SU-DHL-6 (cell line): ENCODE measurements at regions not wholly inside any gene's neighbourhood (a gene's known extent, or its start where the extent isn't known, plus 50 kb on each side); places are given as distances from the start of the nearest gene placed in this dataset.
"Not testable (repeated sequence)": the region's sequence is repeated elsewhere in the genome, so short reads cannot be mapped to it uniquely, and the experiment has no call there.

Experiments
- H2AFZ ChIP-seq: fragments of 200-600 bp; sonication (generic); 2 replicates; pipeline ENCODE4 v1.6.1; 2014; ENCODE audit warnings: low read depth, mild to moderate bottlenecking, moderate library complexity, mixed read lengths, antibody characterized with exemption, low read length; ENCODE audit not compliant: severe bottlenecking
- H3F3A ChIP-seq: fragments of 200-600 bp; shearing (Covaris generic); 2 replicates; pipeline ENCODE4 v1.6.0; 2016; ENCODE audit warnings: antibody characterized with exemption, mild to moderate bottlenecking; ENCODE audit not compliant: insufficient read depth
- H3K27ac ChIP-seq: fragments of 200-600 bp; sonication (generic); 2 replicates; pipeline ENCODE4 v1.5.1; 2016; ENCODE audit warnings: low read depth, mild to moderate bottlenecking, low read length, moderate library complexity, mixed read lengths
- H3K27me3 ChIP-seq: fragments of 200-600 bp; sonication (generic), shearing (Covaris generic); 2 replicates; pipeline ENCODE4 v1.6.0; 2014; ENCODE audit warnings: mild to moderate bottlenecking, low read length
- H3K36me3 ChIP-seq: fragments of 200-600 bp; sonication (generic); 2 replicates; pipeline ENCODE4 v1.6.1; 2014; ENCODE audit warnings: mild to moderate bottlenecking, low read length, mixed read lengths
- H3K4me2 ChIP-seq: fragments of 300-600, 200-600 bp; shearing (Covaris generic), sonication (generic); 2 replicates; pipeline ENCODE4 v1.6.0; 2014; ENCODE audit warnings: low read length, low read depth, mild to moderate bottlenecking; ENCODE audit not compliant: poor library complexity, severe bottlenecking
- H3K4me3 ChIP-seq: fragments of 200-600 bp; sonication (generic); 2 replicates; pipeline ENCODE4 v1.5.1; 2014; ENCODE audit warnings: antibody characterized with exemption, low read length, mild to moderate bottlenecking, mixed read lengths; ENCODE audit not compliant: insufficient read depth, poor library complexity, severe bottlenecking
- H3K79me2 ChIP-seq: fragments of 200-600 bp; sonication (generic); 2 replicates; pipeline ENCODE4 v1.6.1; 2014; ENCODE audit warnings: mild to moderate bottlenecking, low read length, moderate library complexity; ENCODE audit not compliant: insufficient read depth
- H3K9ac ChIP-seq: fragments of 200-600 bp; sonication (generic); 2 replicates; pipeline ENCODE4 v1.7.0; 2014; ENCODE audit warnings: mild to moderate bottlenecking, low read length
- H3K9me2 ChIP-seq: fragments of 200-600 bp; sonication (generic); replicated peaks from 2 replicates; pipeline ENCODE4 v1.6.1; 2014; ENCODE audit warnings: low read length; ENCODE audit not compliant: insufficient read depth
- H3K9me3 ChIP-seq: fragments of 200-600 bp; sonication (generic); 2 replicates; pipeline ENCODE4 v1.6.1; 2014; ENCODE audit warnings: low read length, mixed read lengths; ENCODE audit not compliant: insufficient read depth
- H4K20me1 ChIP-seq: fragments of 200-600 bp; sonication (generic); 2 replicates; pipeline ENCODE4 v1.6.1; 2014; ENCODE audit warnings: low read depth, mild to moderate bottlenecking, antibody characterized with exemption, low read length, moderate library complexity, mixed read lengths
- CTCF ChIP-seq: fragments of 200-600 bp; sonication (generic); IDR thresholded peaks from one replicate; pipeline ENCODE4 v1.5.1; 2017; ENCODE audit warnings: antibody characterized with exemption, mild to moderate bottlenecking, low read length, moderate library complexity; ENCODE audit not compliant: insufficient read depth, poor library complexity, severe bottlenecking
- EZH2phosphoT487 ChIP-seq: fragments of 200-600 bp; sonication (generic), shearing (Covaris generic); conservative IDR thresholded peaks from 2 replicates; pipeline ENCODE4 v1.6.1; 2018; ENCODE audit warnings: mild to moderate bottlenecking, antibody characterized with exemption, low read length, moderate library complexity, mixed read lengths

DNA sequence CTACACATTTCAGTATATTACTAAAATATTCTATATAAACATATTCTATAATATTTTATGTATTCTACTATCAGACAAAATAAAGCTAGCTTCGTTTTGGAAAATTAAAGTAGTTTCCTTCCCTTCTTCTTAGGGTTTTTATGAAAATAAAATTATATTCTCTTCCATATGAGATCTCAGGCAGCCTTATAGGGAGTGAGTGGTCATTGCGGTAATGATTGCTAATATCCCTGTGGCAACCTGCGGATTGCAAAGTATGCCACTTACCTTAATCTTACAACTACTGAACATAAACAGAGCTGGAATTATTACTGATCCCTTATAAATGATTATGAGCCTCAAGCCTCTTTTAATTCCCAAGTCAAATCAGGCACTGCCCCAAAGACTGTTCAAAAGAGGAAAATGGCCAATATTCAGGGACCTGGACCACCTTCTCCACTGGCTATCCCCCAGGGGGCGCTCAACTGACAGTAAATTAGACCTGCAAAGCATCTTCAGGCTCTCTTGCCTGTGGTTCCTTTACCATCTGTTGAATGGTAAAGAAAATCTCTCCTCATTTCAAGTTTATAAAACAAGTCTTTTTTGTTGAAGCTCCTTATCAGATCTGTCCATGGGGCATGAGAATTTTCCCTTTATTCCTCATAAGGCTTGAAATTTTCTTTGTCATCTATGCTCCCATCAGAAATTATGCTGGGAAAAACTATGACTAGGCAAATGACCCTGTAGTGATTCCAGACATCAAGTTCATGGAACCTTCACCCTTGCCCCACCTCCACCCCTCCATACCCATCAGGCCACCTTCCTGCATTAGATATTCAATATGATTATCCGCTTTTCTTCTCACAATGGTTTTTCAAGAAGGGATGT, 163.9 kb downstream of the CEMIP2 start:
- Histone ChIP-seq H4K20me1 (no peaks in the 10 kb centered on the region), H3K9me3 (no peaks in the 10 kb centered on the region), H3K36me3 (no peaks in the 10 kb centered on the region), H3K9ac (no peak overlapping the region), H3K27me3 (no peaks in the 10 kb centered on the region), H3K9me2 (no peaks in the 10 kb centered on the region), H2AFZ (no peak overlapping the region), H3K27ac (no peak overlapping the region), H3K4me3 (no peak overlapping the region), H3F3A (no peaks in the 10 kb centered on the region), H3K4me2 (no peak overlapping the region), H3K79me2 (no peaks in the 10 kb centered on the region)
- TF ChIP-seq EZH2phosphoT487: no peak
- peak; percentile 74 for TF ChIP-seq CTCF

DNA sequence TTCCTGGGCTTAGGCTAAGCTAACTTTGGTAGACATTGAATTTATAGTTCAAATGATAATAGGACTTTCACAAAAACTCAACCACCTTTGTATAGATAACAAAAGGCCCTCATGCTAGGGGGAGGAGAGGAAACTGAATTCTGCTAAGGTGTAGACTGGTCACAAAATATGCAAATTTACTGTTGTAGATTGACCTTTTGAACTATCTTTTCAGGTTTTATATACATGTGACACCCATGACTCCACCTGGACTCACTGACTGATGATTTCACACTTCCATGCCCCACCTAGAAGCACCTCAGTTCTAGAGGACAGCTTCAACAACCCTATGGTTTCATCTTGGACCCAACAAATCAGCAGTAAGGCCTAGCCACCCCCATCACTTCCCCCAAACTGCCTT, 165.7 kb downstream of the CEMIP2 start:
- Histone ChIP-seq H4K20me1 (no peaks in the 10 kb centered on the region), H3K79me2 (no peaks in the 10 kb centered on the region), H3K4me3 (no peak overlapping the region), H2AFZ (no peak overlapping the region), H3K27me3 (no peaks in the 10 kb centered on the region), H3K9me3 (no peaks in the 10 kb centered on the region), H3K36me3 (no peaks in the 10 kb centered on the region), H3K27ac (no peak overlapping the region), H3K9ac (no peak overlapping the region), H3K9me2 (no peaks in the 10 kb centered on the region), H3F3A (no peaks in the 10 kb centered on the region), H3K4me2 (no peak overlapping the region)
- no peak for TF ChIP-seq CTCF

GRCh38 chr9:71595762-71596161, 172.6 kb downstream of the CEMIP2 start:
- not testable (repeated sequence) for H3K27ac ChIP-seq, H3K9me3 ChIP-seq, H3F3A ChIP-seq, H3K4me2 ChIP-seq, H3K36me3 ChIP-seq, H3K9me2 ChIP-seq, H4K20me1 ChIP-seq, H2AFZ ChIP-seq, H3K79me2 ChIP-seq, H3K4me3 ChIP-seq, H3K27me3 ChIP-seq, H3K9ac ChIP-seq

DNA sequence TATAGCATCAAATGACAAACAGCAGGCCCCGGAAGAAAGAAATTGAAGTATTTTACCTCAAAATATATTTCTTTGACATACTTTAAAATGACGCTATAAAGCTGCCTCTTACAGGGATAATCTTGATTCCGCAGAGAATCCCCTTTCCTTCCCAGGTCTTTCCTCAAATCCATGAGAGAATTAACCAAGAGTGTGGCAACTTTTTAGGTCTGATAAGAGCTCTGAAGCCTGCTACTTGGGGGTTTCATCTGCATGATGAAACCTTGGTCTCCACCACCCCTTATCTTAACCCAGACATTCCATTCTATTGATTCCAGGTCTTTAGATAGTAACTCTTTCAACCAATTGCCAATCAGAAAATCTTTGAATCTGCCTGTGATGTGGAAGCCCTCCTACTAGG, 173.8 kb downstream of the CEMIP2 start:
- H4K20me1 ChIP-seq: no peaks in the 10 kb centered on the region
- no peak overlapping the region for H3K4me2 ChIP-seq
- H3K79me2 ChIP-seq: no peaks in the 10 kb centered on the region
- TF ChIP-seq CTCF (no peak), EZH2phosphoT487 (no peak)
- no peaks in the 10 kb centered on the region for H3K36me3 ChIP-seq
- H3K27ac ChIP-seq: no peak overlapping the region
- no peaks in the 10 kb centered on the region; the same call in 1 of the 2 replicates for H3K9me2 ChIP-seq
- H3K27me3 ChIP-seq: no peaks in the 10 kb centered on the region
- no peak overlapping the region for H2AFZ ChIP-seq
- no peak overlapping the region for H3K4me3 ChIP-seq
- H3K9me3 ChIP-seq: no peaks in the 10 kb centered on the region
- H3F3A ChIP-seq: no peaks in the 10 kb centered on the region
- H3K9ac ChIP-seq: no peak overlapping the region
